IMR-90 (cell line): ENCODE measurements at regions not wholly inside any gene's neighbourhood (a gene's known extent, or its start where the extent isn't known, plus 50 kb on each side); places are given as distances from the start of the nearest gene placed in this dataset.

Experiments
- ATAC-seq: fragments of 200-7000 bp; cut with Tn5 transposase; 2 replicates; pipeline ENCODE4 v1.9.1; 2020; ENCODE audit warnings: low read depth, mild to moderate bottlenecking, moderate library complexity
- BruUV-seq: library from RNA; stranded (reverse); fragments of 400-500 nt; replicated peaks from 2 replicates; lab custom pipeline; 2021; lab: Mats Ljungman, UMichigan
- CTCF ChIA-PET: fragments of 300-600 bp; formaldehyde crosslinking; extraction: SDS; loops from one replicate; lab custom pipeline; 2021; ENCODE audit warnings: antibody characterized with exemption; lab: Yijun Ruan, JAX
- POLR2A ChIA-PET: fragments of 300-600 bp; sonication (Branson Sonifier 250); formaldehyde crosslinking; loops from one replicate; lab custom pipeline; 2022; ENCODE audit warnings: antibody characterized with exemption; ENCODE audit not compliant: unreplicated experiment; lab: Charles Lee
- DNase-seq: peaks from one replicate; pipeline ENCODE4 v3.0.0; 2013
- H2AFZ ChIP-seq: replicated peaks from 2 replicates; pipeline ENCODE3; 2013; ENCODE audit warnings: low read length, mild to moderate bottlenecking; ENCODE audit not compliant: poor library complexity
- H2AK5ac ChIP-seq: 2 replicates; pipeline ENCODE4 v1.6.1; 2013; ENCODE audit warnings: low read depth, low read length, inconsistent platforms
- H2AK9ac ChIP-seq: replicated peaks from 2 replicates; pipeline ENCODE3; 2013; ENCODE audit warnings: mild to moderate bottlenecking, low read depth, low read length, moderate library complexity; ENCODE audit not compliant: poor library complexity
- H2BK120ac ChIP-seq: 2 replicates; pipeline ENCODE4 v1.6.1; 2013; ENCODE audit warnings: low read depth, low read length, inconsistent platforms
- H2BK15ac ChIP-seq: 3 replicates; pipeline ENCODE4 v1.6.1; 2013; ENCODE audit warnings: low read depth, low read length, inconsistent platforms
- H2BK20ac ChIP-seq: 2 replicates; pipeline ENCODE4 v1.6.1; 2013; ENCODE audit warnings: low read depth, mild to moderate bottlenecking, inconsistent platforms, low read length, moderate library complexity
- H2BK5ac ChIP-seq: 2 replicates; pipeline ENCODE4 v1.6.1; 2013; ENCODE audit warnings: mild to moderate bottlenecking, low read depth, low read length, inconsistent platforms; ENCODE audit not compliant: poor library complexity, severe bottlenecking
- H3K14ac ChIP-seq: replicated peaks from 2 replicates; pipeline ENCODE4 v1.6.1; 2013; ENCODE audit warnings: low read depth, low read length, inconsistent platforms
- H3K18ac ChIP-seq: 2 replicates; pipeline ENCODE4 v1.6.1; 2013; ENCODE audit warnings: low read depth, low read length, control low read depth
- H3K23ac ChIP-seq: 2 replicates; pipeline ENCODE4 v1.6.1; 2013; ENCODE audit warnings: low read depth, low read length, inconsistent platforms
- H3K27ac ChIP-seq: 2 replicates; pipeline ENCODE4 v1.5.1; 2013; ENCODE audit warnings: mild to moderate bottlenecking, control low read depth, low read length; ENCODE audit not compliant: insufficient read depth
- H3K27me3 ChIP-seq: 2 replicates; pipeline ENCODE4 v1.6.1; 2013; ENCODE audit warnings: low read length; ENCODE audit not compliant: control insufficient read depth, insufficient read depth
- H3K36me3 ChIP-seq: 2 replicates; pipeline ENCODE4 v1.6.1; 2013; ENCODE audit warnings: low read length, mixed read lengths; ENCODE audit not compliant: control insufficient read depth, insufficient read depth
- H3K4ac ChIP-seq: 2 replicates; pipeline ENCODE4 v1.6.1; 2013; ENCODE audit warnings: low read depth, low read length, inconsistent platforms
- H3K4me1 ChIP-seq: 2 replicates; pipeline ENCODE4 v1.6.1; 2013; ENCODE audit warnings: low read length, mixed read lengths; ENCODE audit not compliant: control insufficient read depth, insufficient read depth
- H3K4me2 ChIP-seq: 2 replicates; pipeline ENCODE4 v1.6.1; 2013; ENCODE audit warnings: low read depth, mild to moderate bottlenecking, control low read depth, low read length, moderate library complexity
- H3K4me3 ChIP-seq: 2 replicates; pipeline ENCODE4 v1.5.1; 2013; ENCODE audit warnings: low read depth, mild to moderate bottlenecking, control low read depth, low read length, moderate library complexity; ENCODE audit not compliant: insufficient read depth
- H3K56ac ChIP-seq: 2 replicates; pipeline ENCODE4 v1.6.1; 2013; ENCODE audit warnings: low read length, inconsistent platforms; ENCODE audit not compliant: insufficient read depth; ENCODE audit errors: extremely low read depth
- H3K79me1 ChIP-seq, 2 experiments: 2 replicates each; pipeline ENCODE4 v1.6.1; 2013; ENCODE audit warnings: low read length in 2 of 2, inconsistent platforms in 1 of 2, low read depth in 1 of 2
- H3K9ac ChIP-seq: 2 replicates; pipeline ENCODE4 v1.6.1; 2013; ENCODE audit warnings: low read depth, low read length, control low read depth
- H3K9me1 ChIP-seq: 2 replicates; pipeline ENCODE4 v1.6.1; 2013; ENCODE audit warnings: low read length, inconsistent platforms; ENCODE audit not compliant: insufficient read depth
- H3K9me3 ChIP-seq: 2 replicates; pipeline ENCODE4 v1.6.1; 2013; ENCODE audit warnings: low read length; ENCODE audit not compliant: control insufficient read depth, insufficient read depth
- H4K20me1 ChIP-seq: 2 replicates; pipeline ENCODE4 v1.6.1; 2013; ENCODE audit warnings: low read length, inconsistent platforms; ENCODE audit not compliant: insufficient read depth
- H4K5ac ChIP-seq: 2 replicates; pipeline ENCODE4 v1.6.1; 2013; ENCODE audit warnings: mild to moderate bottlenecking, low read depth, low read length, control low read depth
- H4K8ac ChIP-seq, 2 experiments: 2 replicates each; pipeline ENCODE4 v1.6.1; 2013; ENCODE audit warnings: low read depth in 2 of 2, low read length in 2 of 2, control low read depth in 1 of 2, inconsistent platforms in 1 of 2
- H4K91ac ChIP-seq: 2 replicates; pipeline ENCODE4 v1.6.1; 2013; ENCODE audit warnings: low read depth, low read length, inconsistent platforms; ENCODE audit not compliant: insufficient read depth
- CEBPB ChIP-seq: IDR thresholded peaks from 2 replicates; pipeline ENCODE4 v1.6.1; 2012; ENCODE audit warnings: low read depth, low read length, improper control_type of control experiment
- POLR2A ChIP-seq: IDR thresholded peaks from 2 replicates; pipeline ENCODE4 v1.6.1; 2012; ENCODE audit warnings: mild to moderate bottlenecking, low read depth, low read length
- RCOR1 ChIP-seq: IDR thresholded peaks from 2 replicates; pipeline ENCODE4 v1.6.1; 2012; ENCODE audit warnings: mild to moderate bottlenecking, low read length, improper control_type of control experiment; ENCODE audit not compliant: insufficient replicate concordance
- RFX5 ChIP-seq: IDR thresholded peaks from 2 replicates; pipeline ENCODE4 v1.8.0; 2012; ENCODE audit warnings: low read depth, mild to moderate bottlenecking, low read length, moderate library complexity
- WGBS, 2 experiments: methylation state at CpG; one replicate each; pipeline versions ENCODE4 v1.1.5 to v1.1.7; 2013; ENCODE audit warnings: missing lambda C conversion rate in 2 of 2; ENCODE audit not compliant: insufficient read length in 1 of 2; ENCODE audit errors: extremely low coverage in 2 of 2; 5-methylcytosine and 5-hydroxymethylcytosine counted together
- dilution Hi-C: fragments of 300-500 bp; cut with HindIII; formaldehyde crosslinking; loops from one replicate; pipeline ENCODE4 v1.14.3; 2018; ENCODE audit warnings: low sequenced_read_pairs; ENCODE audit not compliant: unreplicated experiment
- in situ Hi-C: fragments of 300-500 bp; cut with MboI; formaldehyde crosslinking; loops from 3 replicates; pipeline ENCODE4 v1.14.3; 2019; ENCODE audit warnings: low sequenced_read_pairs, inconsistent platforms, mixed read lengths
- intact Hi-C: fragments of 100-400 bp; cut with micrococcal nuclease; formaldehyde crosslinking; loops from 2 replicates; pipeline ENCODE4 v1.10.0; 2022

DNA sequence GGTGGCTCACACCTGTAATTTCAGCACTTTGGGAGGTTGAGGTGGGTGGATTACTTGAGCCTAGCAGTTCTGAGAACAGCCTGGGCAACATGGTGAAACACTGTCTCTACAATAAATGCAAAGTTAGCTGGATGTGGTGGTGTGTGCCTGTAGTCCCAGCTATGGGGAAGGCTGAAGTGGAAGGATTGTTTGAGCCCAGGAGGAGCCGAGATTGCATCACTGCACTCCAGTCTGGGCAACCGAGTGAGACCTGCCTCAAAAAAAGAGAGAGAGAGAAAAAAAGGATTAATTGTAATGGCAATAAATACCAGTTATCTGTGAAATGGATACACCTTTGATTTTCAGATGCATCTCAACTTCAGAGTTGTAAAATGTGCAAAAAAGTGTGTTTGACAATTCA is 58.8 kb downstream of the SPRY1 start:
- H3K9me3 ChIP-seq = no peaks in the 10 kb centered on the region
- no peak overlapping the region for H2AK9ac ChIP-seq
- ATAC-seq = no peak
- H4K91ac ChIP-seq = no peak overlapping the region
- H2BK120ac ChIP-seq = no peak overlapping the region
- H3K23ac ChIP-seq = no peak overlapping the region
- H3K56ac ChIP-seq = no peak overlapping the region
- BruUV-seq = no TSS peak
- H4K5ac ChIP-seq = no peak overlapping the region
- H2BK20ac ChIP-seq = no peak overlapping the region
- no peak overlapping the region for H4K8ac ChIP-seq
- no peaks in the 10 kb centered on the region for H3K79me1 ChIP-seq
- H3K4me3 ChIP-seq = no peak overlapping the region
- dilution Hi-C loops (no loop called here), in situ Hi-C loops (no loop called here), intact Hi-C loops (no loop called here)
- CTCF ChIA-PET = interaction anchor here (1.2 kb wide), 1 partner anchor 50 kb away, joined by 3 read pairs; no protein-coding TSS in a partner anchor
- H3K18ac ChIP-seq = no peak overlapping the region
- 0 out of 2 replicates have a peak overlapping the region, but pooled peaks have one; percentile 52 for H2AK5ac ChIP-seq
- no peak overlapping the region for H2BK15ac ChIP-seq
- POLR2A ChIA-PET = no interaction called here
- H3K14ac ChIP-seq = no peak overlapping the region
- no peak overlapping the region for H3K27ac ChIP-seq
- H2BK5ac ChIP-seq = no peak overlapping the region
- no peak overlapping the region for H3K9ac ChIP-seq
- H4K20me1 ChIP-seq = no peaks in the 10 kb centered on the region
- TF ChIP-seq RCOR1 (no peak), POLR2A (no peak), CEBPB (no peak), RFX5 (no peak)
- 86% methylated on average over 1 of the region's 2 CpGs; no CpG with 5 or more reads in 1 of the 2 experiments for WGBS, 2 experiments
- H3K4me1 ChIP-seq = peaks cover 4% of the 10 kb centered on the region
- H3K36me3 ChIP-seq = no peaks in the 10 kb centered on the region
- H3K27me3 ChIP-seq = no peaks in the 10 kb centered on the region
- H2AFZ ChIP-seq = no peak overlapping the region
- H3K4ac ChIP-seq = peak overlapping the region; percentile 34; the same call in 1 of the 2 replicates
- no peak overlapping the region for H3K4me2 ChIP-seq
- no peak for DNase-seq
- H3K9me1 ChIP-seq = peaks cover 9% of the 10 kb centered on the region
